Heart right ventricle (tissue), 16 donors: ENCODE measurements at regions not wholly inside any gene's neighbourhood (a gene's known extent, or its start where the extent isn't known, plus 50 kb on each side); places are given as distances from the start of the nearest gene placed in this dataset.

Experiments used
- ATAC-seq, 8 donors: fragments of 200-7000 bp; cut with Tn5 transposase; one replicate each; pipeline ENCODE4 v1.9.1; 2020; ENCODE audit warnings: mild to moderate bottlenecking in 8 of 8, moderate library complexity in 8 of 8, moderate number of reproducible peaks in 1 of 8
- DNase-seq, 2 donors: peaks; one replicate each; pipeline ENCODE4 v3.0.0-alpha.2; 2020
- H3K27ac ChIP-seq, 10 donors: fragments of 200-600 bp; sonication (generic) in 2 of 10; one replicate each; pipeline versions ENCODE4 v1.5.0 to v1.8.0; 2020 to 2022; ENCODE audit warnings: mild to moderate bottlenecking in 3 of 10
- H3K27me3 ChIP-seq, 7 donors: fragments of 200-600 bp; one replicate each; pipeline ENCODE4 v1.8.0; 2021 to 2022; ENCODE audit warnings: mild to moderate bottlenecking in 2 of 7
- H3K36me3 ChIP-seq, 9 donors: fragments of 200-600 bp; sonication (generic) in 1 of 9; one replicate each; pipeline versions ENCODE4 v1.5.0 to v1.8.0; 2020 to 2022; ENCODE audit warnings: mild to moderate bottlenecking in 2 of 9
- H3K4me1 ChIP-seq, 9 donors: fragments of 200-600 bp; sonication (generic) in 1 of 9; one replicate each; pipeline versions ENCODE4 v1.5.0 to v1.8.0; 2020 to 2022; ENCODE audit warnings: mild to moderate bottlenecking in 4 of 9
- H3K4me3 ChIP-seq, 10 donors: fragments of 200-600 bp; sonication (generic) in 2 of 10; one replicate each; pipeline versions ENCODE4 v1.5.0 to v1.8.0; 2020 to 2022; ENCODE audit warnings: mild to moderate bottlenecking in 7 of 10, moderate library complexity in 2 of 10
- H3K9me3 ChIP-seq, 11 donors: fragments of 200-600 bp in 10 of 11; sonication (generic) in 2 of 11; one replicate each; pipeline versions ENCODE4 v1.5.0 to v1.8.0; 2013 to 2022; ENCODE audit warnings: mild to moderate bottlenecking in 2 of 11, control low read depth in 1 of 11, moderate library complexity in 1 of 11
- CTCF ChIP-seq, 9 donors: fragments of 200-600 bp; sonication (generic) in 2 of 9; IDR thresholded peaks; one replicate each; pipeline versions ENCODE4 v1.5.0 to v1.8.0; 2021 to 2022; ENCODE audit warnings: antibody characterized with exemption in 9 of 9, mild to moderate bottlenecking in 5 of 9, moderate library complexity in 1 of 9
- WGBS, 2 donors: extraction: QIAGEN DNeasy Blood & Tissue Kit; methylation state at CpG; one replicate each; pipeline ENCODE4 v1.1.7; 2013; ENCODE audit warnings: inconsistent platforms in 1 of 2; 5-methylcytosine and 5-hydroxymethylcytosine counted together
- intact Hi-C, 10 donors: fragments of 100-400 bp; cut with DNase I; formaldehyde crosslinking; loops; one replicate each; pipeline versions ENCODE4 v1.11.1 to v1.14.2; 2022
- donor health status: Arrhythmogenic right ventricular cardiomyopathy.
- donor health status: ischemic (EF 13 %, LVEDD 7.1; RV severe dilation, severe dysfunction).
- donor health status: healthy with polysubstance abuse.
- donor health status: DM: no; HTN: yes; CAD: no.
- donor health status: DM: no; HTN: no; CAD: no.
- donor health status: ischemic (EF 25% LVEDD 6.9; RV normal size, moderate dysfunction).
- donor health status: ischemic (EF 25% LVEDD 5.7; RV mildly dilated, moderate dysfunction).
- donor health status: healthy.
- donor health status: DM: yes; HTN: yes; CAD: no.
- donor health status: Ischemic cardiomyopathy.
- donor health status: ischemic (EF 35%, LVEDD 5.7; RV mildly dilated, moderate dysfunction).
- donor health status: nonischemic (EF 11% LVEDD 7.7; RV severe dilation, severe dysfunction).
- donor health status: DM: yes; HTN: yes; CAD: no.
- donor health status: PGD.
- donor health status: ischemic (EF 29% LVEDD 5.4; RV normal size, mild dysfunction).
- donor health status: nonischemic (EF 23%, LVEDD 6.1; RV moderate dilation, normal function).

DNA sequence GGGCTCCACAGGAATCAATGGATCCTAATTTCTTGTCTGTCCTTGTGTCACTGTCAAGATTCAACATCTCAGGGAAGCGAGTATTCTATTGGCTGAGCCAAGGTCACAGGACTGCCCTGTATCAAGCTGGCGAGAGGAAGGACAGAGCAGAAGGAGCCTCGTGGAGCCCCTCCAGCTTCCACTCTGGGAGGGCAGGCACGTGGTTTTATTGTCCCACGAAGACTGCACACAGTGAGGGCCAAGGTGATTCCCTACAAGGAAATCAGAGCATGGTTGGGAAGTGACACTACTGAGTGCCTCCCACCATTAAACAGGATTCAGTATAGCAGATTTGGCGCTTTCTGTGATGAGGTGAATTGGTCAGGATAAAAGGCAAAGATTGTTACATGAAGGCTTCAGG lies 302.4 kb upstream of the CXCR4 start:
- H3K4me1 ChIP-seq, result peaks cover 0 to 11% (median 7%) of the 10 kb centered on the region in 9 donors
- H3K36me3 ChIP-seq, result no peaks in the 10 kb centered on the region
- H3K9me3 ChIP-seq, result no peaks in the 10 kb centered on the region
- intact Hi-C loops, result loop anchor here in 9 of 10 donors (5.0 to 10.0 kb wide), 6 partner anchors 234 to 1417 kb away; no protein-coding TSS in a partner anchor
- DNase-seq (no peak), ATAC-seq (no peak)
- no peak overlapping the region for H3K27ac ChIP-seq
- H3K27me3 ChIP-seq, result peaks cover 0 to 48% (median 36%) of the 10 kb centered on the region in 7 donors
- WGBS, 2 donors, result 63 to 65% methylated on average over 6 of the region's 6 CpGs
- no peak for TF ChIP-seq CTCF (IDR thresholded peaks at IDR 0.05)
- H3K4me3 ChIP-seq, result no peak overlapping the region

DNA sequence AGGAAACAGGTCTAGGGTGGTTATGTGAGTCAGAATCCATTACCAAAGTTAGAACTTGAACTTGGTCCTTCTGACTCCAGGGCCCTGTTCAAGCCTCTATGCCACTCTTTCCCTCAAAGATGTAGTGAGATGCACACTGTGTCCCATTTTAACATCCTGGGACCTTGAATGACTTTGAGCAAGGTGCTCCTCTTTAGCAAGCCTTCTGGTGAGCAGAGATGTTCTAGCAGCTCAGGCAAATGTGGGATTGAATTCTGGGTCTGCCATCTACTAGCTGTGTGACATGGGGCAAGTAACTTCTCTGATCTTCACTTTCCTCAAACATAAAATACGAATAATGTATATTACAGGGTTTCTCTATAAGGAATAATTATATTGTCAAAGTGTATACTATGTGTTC lies 294.0 kb upstream of the CXCR4 start:
- Histone ChIP-seq H3K9me3 (no peaks in the 10 kb centered on the region), H3K27me3 (peaks cover 0 to 39% (median 19%) of the 10 kb centered on the region in 7 donors), H3K4me1 (no peaks in the 10 kb centered on the region), H3K36me3 (no peaks in the 10 kb centered on the region), H3K27ac (no peak overlapping the region), H3K4me3 (no peak overlapping the region)
- DNase-seq (no peak), ATAC-seq (no peak)
- intact Hi-C loops, result no loop called here
- TF ChIP-seq CTCF (IDR thresholded peaks at IDR 0.05), result no peak
- WGBS, 2 donors, result 69 to 80% methylated on average over 1 of the region's 1 CpG

DNA sequence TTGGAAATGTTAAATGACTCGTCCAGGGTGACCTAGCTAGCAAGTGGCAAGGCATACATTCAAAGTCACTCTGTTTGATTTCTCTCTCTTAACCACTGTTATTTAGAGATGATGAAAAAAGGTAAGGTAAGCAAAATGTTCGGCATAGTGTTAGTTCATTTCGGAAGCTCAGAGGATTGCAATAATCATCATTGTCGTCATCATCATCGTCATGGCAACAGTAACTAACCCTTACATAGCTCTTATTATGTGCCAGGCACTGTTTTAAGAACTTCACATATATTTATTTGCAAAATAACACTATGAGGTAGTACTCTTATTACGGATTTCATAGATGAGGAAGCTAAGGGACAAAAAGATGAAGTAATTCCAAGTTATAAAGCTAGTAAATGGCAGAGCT lies 292.7 kb upstream of the CXCR4 start:
- no peaks in the 10 kb centered on the region for H3K36me3 ChIP-seq
- 85% methylated on average over 6 of the region's 6 CpGs for WGBS, 2 donors
- no peak for ATAC-seq
- no peaks in the 10 kb centered on the region for H3K9me3 ChIP-seq
- H3K4me1 ChIP-seq, result no peaks in the 10 kb centered on the region
- H3K27ac ChIP-seq, result no peak overlapping the region
- DNase-seq, result no peak
- TF ChIP-seq CTCF (IDR thresholded peaks at IDR 0.05), result no peak
- no peak overlapping the region for H3K4me3 ChIP-seq
- intact Hi-C loops, result no loop called here
- H3K27me3 ChIP-seq, result peaks cover 0 to 44% (median 27%) of the 10 kb centered on the region in 7 donors

DNA sequence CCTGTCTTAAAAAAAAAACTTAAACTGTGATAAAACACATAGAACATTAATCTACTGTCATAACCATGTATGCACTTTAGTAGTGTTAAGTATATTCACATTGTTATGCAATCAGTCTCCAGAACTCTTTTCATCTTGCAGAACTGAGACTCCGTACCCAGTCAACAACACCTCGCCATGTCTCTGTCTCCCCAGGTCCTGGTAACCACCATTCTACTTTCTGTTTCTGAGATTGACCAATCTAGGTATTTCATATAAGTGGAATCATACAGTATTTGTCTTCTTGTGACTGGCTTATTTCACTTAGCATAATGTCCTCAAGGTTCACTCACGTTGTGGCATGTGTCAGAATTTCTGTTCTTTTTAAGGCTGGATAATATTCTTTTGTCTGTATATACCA lies 290.8 kb upstream of the CXCR4 start:
- Histone ChIP-seq H3K27ac (no peak overlapping the region), H3K4me1 (no peaks in the 10 kb centered on the region), H3K36me3 (no peaks in the 10 kb centered on the region), H3K9me3 (no peaks in the 10 kb centered on the region), H3K27me3 (peaks cover 0 to 51% (median 34%) of the 10 kb centered on the region in 7 donors), H3K4me3 (no peak overlapping the region)
- no peak for TF ChIP-seq CTCF (IDR thresholded peaks at IDR 0.05)
- DNase-seq (no peak), ATAC-seq (no peak)
- 80 to 82% methylated on average over 3 of the region's 3 CpGs for WGBS, 2 donors
- intact Hi-C loops, result no loop called here
